ENCODE measurements at regions not wholly inside any gene's neighbourhood (a gene's known extent, or its start where the extent isn't known, plus 50 kb on each side); places are given as distances from the start of the nearest gene placed in this dataset.

DNA sequence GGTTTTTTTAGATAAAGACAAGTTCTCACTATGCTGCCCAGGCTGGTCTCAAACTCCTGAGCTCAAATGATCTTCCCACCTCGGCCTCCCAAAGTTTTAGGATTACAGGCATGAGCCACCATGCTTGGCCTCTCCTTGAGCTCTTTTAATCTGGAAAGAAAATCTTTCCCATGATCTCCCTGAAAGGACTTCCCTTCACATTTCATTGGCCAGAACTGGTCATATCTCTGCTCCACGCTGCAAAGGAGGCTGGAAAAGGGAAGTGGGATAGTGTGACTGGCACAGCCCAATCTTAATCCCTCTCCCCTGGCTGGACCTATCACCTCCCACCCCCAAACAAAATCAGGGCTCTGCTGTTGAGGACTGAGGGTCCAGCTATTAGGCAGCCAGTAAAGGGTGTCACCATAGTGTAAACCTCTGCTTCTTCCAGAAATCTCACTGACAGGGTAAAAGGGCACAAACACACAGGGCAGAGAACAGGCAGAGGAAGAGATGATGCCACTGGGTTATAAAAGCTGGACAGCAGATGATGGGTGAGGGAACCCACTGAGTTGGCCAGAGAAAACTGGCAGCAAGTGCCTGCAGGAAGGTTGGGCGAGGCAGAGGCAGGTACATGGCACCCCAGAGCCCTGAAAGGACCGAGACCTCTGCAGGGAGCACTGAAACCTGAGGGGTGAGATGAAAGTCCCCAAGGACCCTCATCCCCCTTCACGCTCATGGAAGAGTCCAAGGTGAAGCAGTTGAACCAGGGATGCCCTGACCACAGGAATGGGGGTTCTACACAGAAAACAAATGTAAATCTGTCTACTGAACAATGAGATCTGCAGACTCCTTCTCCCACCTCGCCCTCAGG lies 83.1 kb upstream of the PTPN1 start:
- DNase-seq (ENCODE audit: low read depth): peak; percentile 61

- DNase-seq (ENCODE audit: low read depth): no peak
Measured at GRCh38 chr20:50427719-50428083, 82.5 kb upstream of the PTPN1 start.

DNA sequence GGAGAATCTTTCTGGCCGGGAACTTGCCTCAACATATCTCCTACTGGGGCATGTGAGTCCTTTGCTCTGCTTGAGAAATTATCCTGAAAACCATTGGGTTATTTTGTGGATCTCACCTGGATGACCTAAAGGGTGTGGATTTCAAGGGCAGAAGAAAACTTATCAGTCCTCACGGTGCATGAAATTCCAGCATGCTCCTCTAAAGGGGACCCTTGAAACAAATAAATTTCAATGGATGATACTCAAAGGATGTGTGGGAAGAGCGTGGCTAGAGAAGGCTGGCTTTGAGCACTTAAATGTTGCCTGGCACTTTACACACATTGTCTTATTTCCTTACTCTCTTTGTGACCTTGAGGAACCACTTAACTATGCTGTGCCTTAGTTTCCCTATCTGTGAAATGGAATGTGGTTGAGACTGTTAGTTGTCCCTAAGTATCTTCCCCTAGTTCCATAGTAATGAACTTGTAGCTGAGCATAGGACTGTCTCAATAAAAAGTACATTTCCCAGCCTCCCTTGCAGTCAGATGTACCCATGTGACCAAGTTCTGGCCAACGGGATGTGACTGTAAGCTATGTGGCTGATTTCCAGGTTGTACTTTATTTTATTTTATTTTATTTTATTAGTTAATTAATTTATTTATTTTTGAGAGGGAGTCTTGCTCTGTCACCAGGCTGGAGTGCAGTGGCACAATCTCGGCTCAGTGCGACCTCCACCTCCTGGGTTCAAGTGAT lies 81.9 kb upstream of the PTPN1 start:
- DNase-seq (ENCODE audit: low read depth): no peak

- no peak for DNase-seq (ENCODE audit: low read depth)
Measured at GRCh38 chr20:50429412-50429811, 80.8 kb upstream of the PTPN1 start.

DNA sequence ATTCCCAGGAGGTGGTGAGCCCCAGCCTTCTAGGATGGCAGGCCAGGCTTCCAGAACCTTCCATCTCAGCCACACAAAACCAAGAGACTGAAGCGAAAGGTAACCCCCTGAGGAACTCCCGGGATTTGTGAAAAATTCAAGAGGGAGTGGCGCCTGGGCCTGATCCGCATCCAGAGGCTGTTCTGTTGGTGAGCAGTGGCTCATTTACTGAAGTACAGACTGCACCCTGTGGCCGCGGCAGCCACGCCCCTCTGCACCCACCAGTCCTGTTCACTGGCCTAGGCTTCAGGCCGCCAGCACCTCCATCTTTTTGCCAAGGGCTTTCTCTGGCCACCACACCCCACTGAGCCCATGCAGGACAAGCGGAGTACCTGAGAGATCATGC lies 79.1 kb upstream of the PTPN1 start:
- DNase-seq (ENCODE audit: low read depth): no peak

DNA sequence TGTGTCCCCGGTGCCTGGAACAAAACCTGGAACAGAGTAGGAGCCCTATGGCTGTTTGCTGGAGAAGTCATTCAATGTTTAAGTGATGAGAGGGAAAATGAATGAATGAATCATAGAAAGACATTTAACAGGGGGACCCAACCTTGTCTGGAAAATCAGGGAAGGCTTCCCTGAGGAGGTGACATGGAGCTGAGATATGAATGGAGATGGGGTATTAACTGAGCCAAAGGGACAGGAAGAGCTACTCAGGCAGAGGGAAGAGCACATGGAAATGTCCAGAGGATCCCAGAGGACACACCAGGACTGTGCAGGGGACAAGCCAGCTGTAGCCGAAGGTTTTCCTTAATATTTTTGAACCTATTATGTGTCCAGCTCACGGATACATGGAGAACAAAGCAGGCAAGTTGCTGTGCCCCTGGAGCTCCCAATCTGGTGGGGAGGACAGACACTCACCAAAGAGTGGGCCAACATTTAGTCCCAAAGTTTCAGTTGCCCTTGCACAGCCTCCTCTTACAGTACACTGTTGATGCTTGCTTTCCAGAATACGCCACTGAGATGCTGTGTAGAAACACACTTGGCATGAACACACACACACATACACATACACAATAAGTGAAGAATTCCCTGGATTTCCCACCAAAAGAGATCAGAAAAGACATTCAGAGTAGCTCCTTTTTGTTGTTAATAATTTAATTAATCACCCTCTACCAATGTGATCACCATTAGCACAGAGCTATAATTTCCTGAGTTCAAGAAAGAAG lies 77.0 kb upstream of the PTPN1 start:
- DNase-seq (ENCODE audit: low read depth): no peak

DNA sequence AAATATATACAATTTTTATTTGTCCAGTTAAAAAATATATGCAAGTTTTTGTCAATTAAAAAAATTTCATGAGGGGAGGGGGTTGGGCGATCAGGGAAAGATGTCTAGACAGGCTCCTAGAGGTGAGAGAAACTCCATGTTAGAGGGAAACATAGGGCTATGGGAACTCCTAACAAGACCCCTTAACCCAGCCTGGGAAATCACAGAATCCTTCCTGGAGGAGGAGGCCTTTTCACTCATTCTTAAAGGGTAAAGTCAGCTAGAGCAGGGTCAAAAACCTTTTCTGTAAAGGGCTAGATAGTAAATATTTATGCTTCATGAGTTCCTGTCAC lies 75.9 kb upstream of the PTPN1 start:
- no peak for DNase-seq (ENCODE audit: low read depth)

DNA sequence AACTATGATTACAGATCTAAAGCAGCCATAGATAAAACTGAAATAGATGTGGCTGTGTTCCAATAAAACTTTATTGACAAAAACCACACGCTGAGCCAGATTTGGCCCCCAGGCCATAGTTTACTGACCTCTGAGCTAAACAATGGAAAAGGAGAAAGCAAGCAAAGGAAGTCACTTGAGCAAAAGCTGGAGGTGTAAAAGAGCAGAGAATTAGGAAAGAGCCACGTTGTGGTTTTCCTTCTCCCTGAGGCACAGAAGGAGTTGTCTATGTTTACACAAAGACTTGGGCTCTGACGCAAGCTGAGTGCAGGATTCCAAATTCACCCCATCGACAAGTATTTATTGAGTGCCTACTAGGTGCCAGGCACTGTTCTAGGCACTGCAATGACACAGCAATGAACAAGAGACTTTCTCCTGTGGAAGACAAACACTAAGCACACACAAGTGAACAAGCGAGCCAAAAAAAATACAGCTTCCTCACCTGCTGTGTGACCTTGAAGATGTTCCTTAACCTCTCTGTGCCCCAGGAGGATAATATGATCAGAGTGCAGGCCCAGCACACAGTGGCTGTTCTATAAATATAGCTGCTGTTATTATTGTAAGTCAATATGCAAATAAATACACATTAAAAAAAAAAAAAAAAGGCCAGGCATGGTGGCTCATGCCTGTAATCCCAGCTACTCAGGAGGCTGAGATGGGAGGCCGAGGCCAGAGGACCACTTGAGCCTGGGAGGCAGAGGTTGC lies 75.4 kb upstream of the PTPN1 start:
- DNase-seq (ENCODE audit: low read depth): peak; percentile 90

- no peak for DNase-seq (ENCODE audit: low read depth)
Measured at GRCh38 chr20:50435397-50436051, 74.7 kb upstream of the PTPN1 start.

GRCh38 chr20:50436052-50436656 lies 74.0 kb upstream of the PTPN1 start:
- DNase-seq (ENCODE audit: low read depth): no peak

- DNase-seq (ENCODE audit: low read depth): no peak
Measured at GRCh38 chr20:50436696-50437095, 73.5 kb upstream of the PTPN1 start.

GRCh38 chr20:50438986-50439407 lies 71.2 kb upstream of the PTPN1 start:
- DNase-seq (ENCODE audit: low read depth): peak; percentile 50

- DNase-seq (ENCODE audit: low read depth): no peak
Measured at GRCh38 chr20:50439539-50440453, 70.4 kb upstream of the PTPN1 start.

GRCh38 chr20:50442512-50442911 lies 67.7 kb upstream of the PTPN1 start:
- peak; percentile 69 for DNase-seq (ENCODE audit: low read depth)

GRCh38 chr20:50445354-50446151 lies 64.6 kb upstream of the PTPN1 start:
- no peak for DNase-seq (ENCODE audit: low read depth)

DNA sequence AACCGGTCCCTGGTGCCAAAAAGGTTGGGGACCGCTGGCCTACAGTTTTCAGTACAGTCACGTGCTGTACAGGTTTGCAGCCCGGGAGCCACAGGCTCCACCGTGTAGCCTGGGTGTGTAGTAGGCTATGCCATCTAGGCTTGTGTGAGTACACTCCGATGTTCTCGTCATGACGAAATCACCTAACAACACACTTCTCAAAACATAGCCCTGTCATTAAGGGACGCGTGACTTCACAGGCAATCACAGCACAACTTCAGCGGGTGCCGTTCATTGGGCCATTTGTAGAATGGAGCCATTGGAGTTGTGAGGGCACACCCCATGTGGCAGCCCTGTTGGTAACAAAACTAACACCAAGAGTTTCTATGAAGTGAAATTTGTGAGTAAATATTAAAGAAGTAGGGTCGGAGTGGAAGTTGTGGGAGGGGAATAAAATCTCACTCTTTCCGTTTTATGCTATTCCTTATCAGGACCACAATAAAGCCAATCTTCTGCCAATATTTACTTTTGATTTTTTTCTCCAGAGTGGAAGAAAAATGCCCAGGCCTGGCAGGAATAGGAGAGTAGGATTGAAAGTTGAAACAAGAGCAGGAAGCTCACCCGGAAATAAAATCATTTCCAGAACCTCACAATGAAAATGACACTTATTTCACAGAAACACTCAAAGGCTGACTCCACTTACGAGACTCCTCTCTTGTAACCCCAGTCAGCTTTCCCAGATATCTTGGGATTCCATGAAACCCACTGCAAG lies 63.7 kb upstream of the PTPN1 start:
- no peak for DNase-seq (ENCODE audit: low read depth)

DNA sequence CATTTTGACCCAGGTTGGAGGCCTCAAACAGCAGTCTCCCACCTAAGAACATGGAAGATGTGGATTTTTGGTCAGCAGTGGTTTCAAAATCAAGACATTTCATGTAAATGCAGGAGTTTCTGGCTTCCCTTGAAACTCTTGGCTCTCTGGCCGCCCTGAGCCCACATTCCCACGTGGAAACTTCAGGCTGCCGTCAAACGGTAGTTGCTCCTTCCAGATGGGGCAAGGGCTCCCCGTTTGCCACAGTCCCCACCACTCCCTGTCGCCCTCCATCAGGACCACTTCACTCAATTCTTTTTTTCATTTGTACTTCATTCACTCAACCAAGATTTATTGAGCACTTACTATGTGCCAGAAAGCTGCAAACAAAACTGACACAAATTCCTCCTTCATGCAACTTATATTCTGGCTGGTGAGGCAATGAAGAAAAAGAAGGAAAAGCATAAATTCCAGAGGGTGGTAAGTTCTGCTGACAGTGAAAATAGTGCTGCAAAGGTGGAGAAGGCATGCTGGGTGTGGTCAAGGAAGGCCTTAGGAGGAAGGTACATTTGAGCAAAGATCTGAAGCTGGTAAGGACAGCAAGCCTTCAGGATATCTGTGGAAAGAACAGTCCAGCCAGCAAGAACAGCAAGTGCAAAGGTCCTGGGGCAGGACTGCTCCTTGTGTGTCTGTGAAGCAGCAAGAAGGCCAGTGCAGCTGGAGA lies 62.9 kb upstream of the PTPN1 start:
- no peak for DNase-seq (ENCODE audit: low read depth)

DNA sequence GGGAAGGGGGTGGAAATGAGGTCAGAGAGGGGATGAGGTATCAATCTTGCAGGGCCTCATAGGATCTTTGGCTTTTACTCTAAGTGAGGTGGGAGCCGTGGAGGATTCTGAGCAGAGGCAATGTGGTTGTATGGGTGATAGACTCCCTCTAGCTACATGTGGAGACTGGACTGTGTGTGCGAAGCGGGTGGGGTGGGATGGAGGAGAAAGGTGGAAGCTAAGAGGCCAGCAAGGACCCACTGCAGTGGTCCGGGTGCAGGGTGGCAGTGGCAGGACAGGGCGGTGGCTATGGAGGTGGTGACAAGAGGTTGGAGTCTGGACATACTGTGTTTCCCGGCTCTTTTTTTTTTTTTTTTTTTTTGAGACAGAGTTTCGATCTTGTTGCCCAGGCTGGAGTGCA lies 62.4 kb upstream of the PTPN1 start:
- DNase-seq (ENCODE audit: low read depth): no peak
